Aorta (tissue), 5 donors: ENCODE measurements at regions not wholly inside any gene's neighbourhood (a gene's known extent, or its start where the extent isn't known, plus 50 kb on each side); places are given as distances from the start of the nearest gene placed in this dataset.

Experiments used
- ATAC-seq: fragments of 200-7000 bp; cut with Tn5 transposase; one replicate; pipeline ENCODE4 v1.9.1; 2022; ENCODE audit warnings: moderate library complexity; ENCODE audit not compliant: low FRiP score
- DNase-seq, 2 donors: peaks; one replicate each; pipeline ENCODE4 v3.0.0-alpha.2; 2020
- H3K27ac ChIP-seq, 2 donors: one replicate each; pipeline ENCODE4 v1.5.1; 2013; ENCODE audit warnings: low read length in 2 of 2, mild to moderate bottlenecking in 2 of 2, moderate library complexity in 2 of 2, control low read depth in 1 of 2, inconsistent platforms in 1 of 2, low read depth in 1 of 2
- H3K27me3 ChIP-seq, 2 donors: one replicate each; pipeline ENCODE4 v1.6.1; 2013; ENCODE audit warnings: control low read depth in 1 of 2, low read length in 1 of 2, mild to moderate bottlenecking in 1 of 2, moderate library complexity in 1 of 2; ENCODE audit not compliant: insufficient read depth in 2 of 2, control insufficient read depth in 1 of 2
- H3K36me3 ChIP-seq, 2 donors: one replicate each; pipeline ENCODE4 v1.6.1; 2013; ENCODE audit warnings: control low read depth in 1 of 2, low read length in 1 of 2, mild to moderate bottlenecking in 1 of 2; ENCODE audit not compliant: insufficient read depth in 2 of 2, control insufficient read depth in 1 of 2
- H3K4me1 ChIP-seq, 2 donors: one replicate each; pipeline ENCODE4 v1.6.1; 2013; ENCODE audit warnings: low read length in 2 of 2, control low read depth in 1 of 2, mild to moderate bottlenecking in 1 of 2, moderate library complexity in 1 of 2; ENCODE audit not compliant: insufficient read depth in 2 of 2, control insufficient read depth in 1 of 2
- H3K4me3 ChIP-seq, 2 donors: one replicate each; pipeline ENCODE4 v1.5.1; 2013; ENCODE audit warnings: low read length in 2 of 2, control low read depth in 1 of 2, mild to moderate bottlenecking in 1 of 2
- H3K9me3 ChIP-seq: one replicate; pipeline ENCODE4 v1.6.1; 2013; ENCODE audit warnings: mild to moderate bottlenecking, low read length; ENCODE audit not compliant: control insufficient read depth
- WGBS, 2 donors: extraction: QIAGEN DNeasy Blood & Tissue Kit; methylation state at CpG; one replicate each; pipeline ENCODE4 v1.1.7; 2013; 5-methylcytosine and 5-hydroxymethylcytosine counted together
- intact Hi-C, 2 donors: fragments of 100-400 bp; cut with DNase I; formaldehyde crosslinking; loops; one replicate each; pipeline versions ENCODE4 v1.14.2 to v1.15.0; 2022
- microRNA-seq, 2 donors: library from miRNA; unstranded; fragments of <30 nt; microRNA quantifications; one replicate each; pipeline ENCODE4 v1.2.0, GENCODE V29; 2020
- donor health status: healthy with polysubstance abuse.
- donor health status: Bipolar disorder and iron deficiency.
- donor health status: DM: no; HTN: no; CAD: no.
- donor health status: DM: no; HTN: no; CAD: no.
- donor health status: DM: yes; HTN: yes; CAD: no.

DNA sequence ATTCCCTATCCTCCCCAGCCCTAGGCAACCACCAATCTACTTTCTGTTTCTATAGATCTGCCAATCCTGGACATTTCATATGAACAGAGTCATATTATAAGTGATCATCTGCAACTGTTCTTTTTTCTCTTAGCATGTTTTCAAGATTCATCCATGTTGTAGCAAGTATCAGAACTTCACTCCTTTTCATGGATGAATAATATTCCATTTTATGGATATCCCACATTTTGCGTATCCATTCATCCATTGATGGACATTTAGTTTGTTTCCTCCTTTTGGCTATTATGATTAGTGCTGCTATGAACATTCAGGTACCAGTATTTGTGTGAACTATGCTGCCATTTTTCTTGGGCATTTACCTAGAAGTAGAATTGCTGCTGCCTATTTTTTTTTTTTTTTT, 51.3 kb upstream of the HAND1 start:
- Histone ChIP-seq H3K4me3 (no peak overlapping the region), H3K4me1 (no peaks in the 10 kb centered on the region), H3K27me3 (peaks cover 0 to 4% of the 10 kb centered on the region in 2 donors), H3K9me3 (peaks cover 3% of the 10 kb centered on the region), H3K27ac (no peak overlapping the region), H3K36me3 (no peaks in the 10 kb centered on the region)
- DNase-seq: no peak
- intact Hi-C loops: no loop called here
- WGBS, 2 donors: 97 to 98% methylated on average over 1 of the region's 1 CpG
- no peak for ATAC-seq

DNA sequence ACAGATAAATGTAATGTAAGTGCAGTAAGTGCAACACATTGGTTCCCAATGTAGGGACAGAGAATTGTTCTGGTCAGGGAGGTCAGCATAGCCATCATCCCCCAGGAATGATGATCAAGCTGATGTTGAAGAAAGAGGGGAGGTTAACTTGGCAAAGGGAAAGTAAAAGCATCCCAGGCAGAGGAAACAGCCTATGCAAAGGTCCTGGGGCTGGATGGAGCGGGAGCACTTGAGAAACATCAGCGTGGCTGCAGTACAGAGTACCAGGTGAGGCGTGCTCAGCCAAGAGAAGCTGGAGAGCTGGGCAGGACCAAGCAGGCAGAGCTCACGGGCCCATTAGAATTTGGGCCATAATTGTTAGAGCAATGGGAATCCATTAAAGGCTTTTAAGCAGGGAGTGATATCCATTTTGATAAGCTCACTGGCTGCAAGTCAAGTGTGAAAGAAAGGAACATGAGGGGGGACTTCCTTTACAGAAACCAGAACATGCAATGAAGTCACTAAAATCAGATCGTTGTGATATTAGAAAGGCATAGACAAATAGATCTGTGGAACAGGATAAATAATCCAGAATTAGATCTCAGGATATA, 50.1 kb upstream of the HAND1 start:
- no peak for ATAC-seq
- Histone ChIP-seq H3K36me3 (no peaks in the 10 kb centered on the region), H3K27me3 (peaks cover 0 to 4% of the 10 kb centered on the region in 2 donors), H3K4me1 (no peaks in the 10 kb centered on the region), H3K9me3 (peaks cover 3% of the 10 kb centered on the region), H3K4me3 (no peak overlapping the region), H3K27ac (no peak overlapping the region)
- intact Hi-C loops: no loop called here
- no peak for DNase-seq
- 73 to 76% methylated on average over 5 of the region's 5 CpGs for WGBS, 2 donors

Small RNA genes lying in the stretch of these regions (microRNA-seq; reads per million reads assigned to microRNA genes)
- 0 reads per million in 2 donors for gene MIR1303
- gene MIR3141: 0 reads per million in 2 donors
